ENCODE measurements at regions not wholly inside any gene's neighbourhood (a gene's known extent, or its start where the extent isn't known, plus 50 kb on each side); places are given as distances from the start of the nearest gene placed in this dataset.

GRCh38 chr5:111645303-111645838 is 111.6 kb downstream of the NREP start:
- TF ChIP-seq POLR2A (IDR thresholded peaks at IDR 0.05) (no peak), CTCF (IDR thresholded peaks at IDR 0.05) (no peak)
